ENCODE measurements at regions not wholly inside any gene's neighbourhood (a gene's known extent, or its start where the extent isn't known, plus 50 kb on each side); places are given as distances from the start of the nearest gene placed in this dataset.
"Not testable (repeated sequence)": the region's sequence is repeated elsewhere in the genome, so short reads cannot be mapped to it uniquely, and the experiment has no call there.

DNA sequence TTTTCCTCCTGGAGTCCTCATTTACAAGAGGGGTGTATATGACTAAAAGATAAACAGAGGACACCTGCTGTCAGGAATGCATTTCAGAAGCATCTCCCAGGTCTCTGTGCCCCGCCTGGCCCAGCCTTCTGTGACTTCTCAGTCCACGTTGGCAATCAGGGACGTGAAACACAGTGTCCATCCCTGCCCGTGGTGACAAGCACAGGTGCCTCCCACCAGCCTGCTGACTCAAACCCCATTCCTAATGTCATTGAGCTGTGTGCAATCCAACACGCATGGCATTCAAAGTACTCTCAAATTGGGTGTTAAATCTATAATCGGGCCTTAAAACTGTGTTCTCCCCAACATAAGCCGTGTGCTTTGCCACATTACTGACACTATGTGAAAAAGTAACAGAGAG is 343.2 kb downstream of the EIPR1 start:
- Histone ChIP-seq H3K27me3 (no peaks in the 10 kb centered on the region), H3K9me3 (no peaks in the 10 kb centered on the region), H3K4me1 (no peaks in the 10 kb centered on the region), H3K27ac (no peak overlapping the region), H3K4me3 (no peak overlapping the region), H3K36me3 (no peaks in the 10 kb centered on the region)
- 70% methylated on average over 7 of the region's 7 CpGs for WGBS
- TF ChIP-seq POLR2AphosphoS5 (IDR thresholded peaks at IDR 0.05) (no peak), POLR2A (IDR thresholded peaks at IDR 0.05) (no peak), EP300 (IDR thresholded peaks at IDR 0.05) (no peak)
- TF ChIP-seq, protein P1, sequence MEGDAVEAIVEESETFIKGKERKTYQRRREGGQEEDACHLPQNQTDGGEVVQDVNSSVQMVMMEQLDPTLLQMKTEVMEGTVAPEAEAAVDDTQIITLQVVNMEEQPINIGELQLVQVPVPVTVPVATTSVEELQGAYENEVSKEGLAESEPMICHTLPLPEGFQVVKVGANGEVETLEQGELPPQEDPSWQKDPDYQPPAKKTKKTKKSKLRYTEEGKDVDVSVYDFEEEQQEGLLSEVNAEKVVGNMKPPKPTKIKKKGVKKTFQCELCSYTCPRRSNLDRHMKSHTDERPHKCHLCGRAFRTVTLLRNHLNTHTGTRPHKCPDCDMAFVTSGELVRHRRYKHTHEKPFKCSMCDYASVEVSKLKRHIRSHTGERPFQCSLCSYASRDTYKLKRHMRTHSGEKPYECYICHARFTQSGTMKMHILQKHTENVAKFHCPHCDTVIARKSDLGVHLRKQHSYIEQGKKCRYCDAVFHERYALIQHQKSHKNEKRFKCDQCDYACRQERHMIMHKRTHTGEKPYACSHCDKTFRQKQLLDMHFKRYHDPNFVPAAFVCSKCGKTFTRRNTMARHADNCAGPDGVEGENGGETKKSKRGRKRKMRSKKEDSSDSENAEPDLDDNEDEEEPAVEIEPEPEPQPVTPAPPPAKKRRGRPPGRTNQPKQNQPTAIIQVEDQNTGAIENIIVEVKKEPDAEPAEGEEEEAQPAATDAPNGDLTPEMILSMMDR (IDR thresholded peaks at IDR 0.05) = no peak
- DNase-seq (ENCODE audit: low spot score in 2 of 2) = no peak

DNA sequence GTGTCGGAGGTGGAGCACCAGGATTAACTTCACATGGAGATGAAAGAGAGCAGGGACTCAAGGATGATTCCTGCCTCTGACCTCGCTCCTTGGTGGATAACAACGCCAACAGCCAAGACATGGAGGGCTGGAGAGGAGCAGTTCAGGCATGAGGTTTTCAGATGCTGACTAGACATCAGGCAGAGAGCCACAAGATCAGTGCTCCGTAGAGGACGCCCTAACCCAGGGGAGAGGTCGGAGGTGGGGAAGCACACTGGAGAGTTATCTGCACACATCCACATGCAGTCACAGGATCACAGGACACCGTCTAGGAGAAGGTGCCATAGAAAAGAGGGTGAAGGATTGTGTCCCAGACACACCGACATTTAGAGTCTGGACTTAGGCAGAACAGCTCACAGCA is 344.3 kb downstream of the EIPR1 start:
- WGBS = 92% methylated on average over 8 of the region's 8 CpGs
- Histone ChIP-seq H3K27ac (no peak overlapping the region), H3K9me3 (no peaks in the 10 kb centered on the region), H3K4me1 (no peaks in the 10 kb centered on the region), H3K27me3 (no peaks in the 10 kb centered on the region), H3K4me3 (no peak overlapping the region), H3K36me3 (no peaks in the 10 kb centered on the region)
- TF ChIP-seq POLR2AphosphoS5 (IDR thresholded peaks at IDR 0.05) = no peak
- no peak for TF ChIP-seq EP300 (IDR thresholded peaks at IDR 0.05)
- no peak for TF ChIP-seq POLR2A (IDR thresholded peaks at IDR 0.05)
- TF ChIP-seq, protein P1 (IDR thresholded peaks at IDR 0.05) = no peak
- no peak for DNase-seq (ENCODE audit: low spot score in 2 of 2)

DNA sequence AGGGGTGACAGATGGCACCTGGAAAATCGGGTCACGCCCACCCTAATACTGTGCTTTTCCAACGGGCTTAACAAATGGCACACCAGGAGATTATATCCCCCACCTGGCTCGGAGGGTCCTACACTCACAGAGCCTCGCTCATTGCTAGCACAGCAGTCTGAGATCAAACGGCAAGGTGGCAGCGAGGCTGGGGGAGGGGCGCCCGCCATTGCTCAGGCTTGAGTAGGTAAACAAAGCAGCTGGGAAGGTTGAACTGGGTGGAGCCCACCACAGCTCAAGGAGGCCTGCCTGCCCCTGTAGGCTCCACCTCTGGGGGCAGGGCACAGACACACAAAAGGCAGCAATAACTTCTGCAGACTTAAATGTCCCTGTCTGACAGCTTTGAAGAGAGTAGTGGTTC is 346.8 kb downstream of the EIPR1 start:
- not testable (repeated sequence) for H3K36me3 ChIP-seq; H3K9me3 ChIP-seq; H3K4me3 ChIP-seq; H3K4me1 ChIP-seq; DNase-seq (ENCODE audit: low spot score in 2 of 2); H3K27me3 ChIP-seq; H3K27ac ChIP-seq
- 85% methylated on average over 3 of the region's 9 CpGs for WGBS

DNA sequence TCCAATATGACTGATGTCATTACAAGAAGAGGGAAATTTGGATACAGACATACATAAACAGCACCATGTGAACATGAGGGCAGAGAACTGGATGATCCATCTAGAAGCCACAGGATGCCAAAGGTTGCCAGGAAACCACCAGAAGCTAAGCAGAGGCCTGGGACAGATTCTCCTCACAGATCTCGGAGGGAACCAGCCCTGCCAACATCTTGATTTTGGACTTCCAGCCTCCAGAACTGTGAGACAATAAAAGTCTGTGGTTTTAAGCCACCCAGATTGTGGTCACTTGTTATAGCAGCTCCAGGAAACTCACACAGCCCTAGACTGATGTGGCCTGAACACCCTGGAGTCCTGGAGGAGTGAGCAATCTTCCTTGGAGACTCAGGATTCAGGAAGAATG is 351.6 kb downstream of the EIPR1 start:
- Histone ChIP-seq H3K9me3 (peaks cover 5% of the 10 kb centered on the region), H3K27me3 (no peaks in the 10 kb centered on the region), H3K4me1 (no peaks in the 10 kb centered on the region), H3K27ac (no peak overlapping the region), H3K4me3 (no peak overlapping the region), H3K36me3 (no peaks in the 10 kb centered on the region)
- WGBS = 75% methylated on average over 1 of the region's 1 CpG
- TF ChIP-seq, protein P1 (IDR thresholded peaks at IDR 0.05) = no peak
- no peak for TF ChIP-seq POLR2AphosphoS5 (IDR thresholded peaks at IDR 0.05)
- no peak for DNase-seq (ENCODE audit: low spot score in 2 of 2)

DNA sequence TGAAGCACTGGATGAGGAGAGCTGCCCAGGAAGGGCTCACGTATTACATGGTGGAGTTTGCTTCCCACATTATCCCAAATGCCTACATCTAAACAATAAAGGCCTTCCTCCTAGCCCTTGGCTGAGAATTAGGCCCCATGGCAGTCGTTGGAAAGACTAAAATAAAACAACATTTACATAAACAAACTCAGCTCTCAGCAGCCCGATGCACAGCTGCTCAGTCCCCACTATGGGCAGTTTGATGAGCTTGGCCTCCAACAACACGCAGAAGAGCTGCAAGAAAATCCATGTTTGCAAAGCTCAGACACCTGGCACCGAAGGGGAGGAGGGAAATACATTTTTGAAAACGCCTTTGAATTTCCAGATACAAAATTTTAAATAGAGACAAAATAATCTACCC is 352.4 kb downstream of the EIPR1 start:
- Histone ChIP-seq H3K4me1 (no peaks in the 10 kb centered on the region), H3K9me3 (peaks cover 5% of the 10 kb centered on the region), H3K27ac (no peak overlapping the region), H3K4me3 (no peak overlapping the region), H3K36me3 (no peaks in the 10 kb centered on the region), H3K27me3 (no peaks in the 10 kb centered on the region)
- TF ChIP-seq EP300 (IDR thresholded peaks at IDR 0.05) = no peak
- TF ChIP-seq, protein P1 (IDR thresholded peaks at IDR 0.05) = no peak
- DNase-seq (ENCODE audit: low spot score in 2 of 2) = no peak
- 51% methylated on average over 6 of the region's 6 CpGs for WGBS

DNA sequence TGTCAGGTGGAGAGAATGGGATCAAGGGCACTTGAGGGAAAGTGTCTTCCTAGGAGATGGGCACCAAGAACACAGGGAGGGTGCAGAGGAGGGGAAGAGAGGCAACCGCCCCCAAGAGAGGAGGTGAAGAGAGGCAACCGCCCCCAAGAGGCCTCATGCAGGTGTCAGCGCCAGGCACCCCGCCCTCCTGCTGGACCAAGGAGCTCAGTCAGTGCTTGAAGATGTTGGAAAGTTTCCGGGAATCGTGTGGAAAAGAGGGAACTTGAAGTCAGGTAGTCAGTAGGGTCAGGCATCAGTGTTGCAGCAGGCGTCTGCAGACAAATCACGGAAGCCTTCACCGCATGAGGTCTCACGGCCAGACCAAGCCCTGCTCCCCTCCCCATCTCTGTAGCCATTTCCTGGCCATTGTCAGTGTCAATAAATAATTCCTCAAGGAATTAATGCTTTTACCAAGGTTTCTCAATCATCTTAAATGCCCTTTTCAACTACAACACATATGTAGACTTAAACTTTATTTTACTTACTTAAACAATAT is 353.1 kb downstream of the EIPR1 start:
- H3K4me1 ChIP-seq = no peaks in the 10 kb centered on the region
- no peak overlapping the region for H3K4me3 ChIP-seq
- no peaks in the 10 kb centered on the region for H3K36me3 ChIP-seq
- 73% methylated on average over 10 of the region's 10 CpGs for WGBS
- no peak for DNase-seq (ENCODE audit: low spot score in 2 of 2)
- H3K27me3 ChIP-seq = no peaks in the 10 kb centered on the region
- no peak for TF ChIP-seq POLR2A (IDR thresholded peaks at IDR 0.05)
- H3K27ac ChIP-seq = no peak overlapping the region
- H3K9me3 ChIP-seq = peaks cover 5% of the 10 kb centered on the region

Data from suprapubic skin (tissue), 4 donors.